Ascending aorta (tissue), 2 donors: ENCODE measurements at regions not wholly inside any gene's neighbourhood (a gene's known extent, or its start where the extent isn't known, plus 50 kb on each side); places are given as distances from the start of the nearest gene placed in this dataset.
"Not testable (repeated sequence)": the region's sequence is repeated elsewhere in the genome, so short reads cannot be mapped to it uniquely, and the experiment has no call there.

Source experiments
- DNase-seq, 2 donors: peaks; one replicate each; pipeline ENCODE4 v3.0.0-alpha.2; 2019; ENCODE audit warnings: low spot score in 2 of 2
- H3K27ac ChIP-seq, 2 donors: fragments of 200-600 bp; sonication (generic); one replicate each; pipeline ENCODE4 v1.5.1; 2016 to 2017; ENCODE audit warnings: mild to moderate bottlenecking in 1 of 2
- H3K27me3 ChIP-seq: fragments of 200-600 bp; sonication (generic); one replicate; pipeline ENCODE4 v1.5.1; 2017
- H3K36me3 ChIP-seq, 2 donors: fragments of 200-600 bp; sonication (generic); one replicate each; pipeline ENCODE4 v1.5.1; 2016
- H3K4me1 ChIP-seq, 2 donors: fragments of 200-600 bp; sonication (generic); one replicate each; pipeline ENCODE4 v1.5.1; 2016 to 2017; ENCODE audit warnings: mild to moderate bottlenecking in 1 of 2
- H3K4me3 ChIP-seq, 2 donors: fragments of 200-600 bp; sonication (generic); one replicate each; pipeline ENCODE4 v1.5.1; 2016 to 2017; ENCODE audit warnings: mild to moderate bottlenecking in 1 of 2
- H3K9me3 ChIP-seq, 2 donors: fragments of 200-600 bp; sonication (generic); one replicate each; pipeline ENCODE4 v1.5.1; 2016
- CTCF ChIP-seq, 3 experiments: fragments of 200-600 bp in 2 of 3; fragments of 450-650 bp in 1 of 3; sonication (generic) in 2 of 3; IDR thresholded peaks; one replicate each; pipeline ENCODE4 v1.5.1; 2016 to 2019; ENCODE audit warnings: antibody characterized with exemption in 3 of 3, mild to moderate bottlenecking in 1 of 3, moderate library complexity in 1 of 3
- intact Hi-C: fragments of 100-400 bp; cut with DNase I; formaldehyde crosslinking; loops from one replicate; pipeline ENCODE4 v1.15.1; 2023

GRCh38 chr18:60070631-60071030 lies 170.8 kb downstream of the PMAIP1 start:
- no peak for TF ChIP-seq CTCF (IDR thresholded peaks at IDR 0.05)
- Histone ChIP-seq H3K27ac (no peak overlapping the region), H3K36me3 (no peaks in the 10 kb centered on the region), H3K4me3 (no peak overlapping the region), H3K9me3 (no peaks in the 10 kb centered on the region), H3K4me1 (no peaks in the 10 kb centered on the region), H3K27me3 (no peaks in the 10 kb centered on the region)
- intact Hi-C loops: no loop called here
- no peak for DNase-seq

DNA sequence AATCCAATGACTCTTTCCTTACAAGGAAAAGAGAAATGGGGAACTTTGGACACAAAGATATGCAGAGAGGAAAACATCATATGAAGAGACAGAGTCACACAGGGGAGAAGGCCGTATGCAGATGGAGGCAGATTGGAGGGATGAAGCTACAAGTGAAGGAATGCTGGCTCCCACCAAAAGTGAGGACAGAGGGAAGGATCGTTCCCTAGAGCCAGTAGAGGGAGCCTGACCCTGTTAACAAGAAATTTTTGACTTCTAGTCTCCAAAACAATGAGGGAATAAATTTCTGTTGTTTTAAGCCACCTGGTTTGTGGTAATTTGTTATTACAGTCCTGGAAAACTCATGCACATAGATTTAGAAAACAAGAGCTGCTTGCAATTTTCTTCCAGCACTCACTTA lies 169.3 kb downstream of the PMAIP1 start:
- TF ChIP-seq CTCF (IDR thresholded peaks at IDR 0.05): no peak
- H3K36me3 ChIP-seq: no peaks in the 10 kb centered on the region
- H3K4me1 ChIP-seq: no peaks in the 10 kb centered on the region
- no peaks in the 10 kb centered on the region for H3K27me3 ChIP-seq
- DNase-seq: no peak
- H3K27ac ChIP-seq: no peak overlapping the region
- no peaks in the 10 kb centered on the region for H3K9me3 ChIP-seq
- no peak overlapping the region for H3K4me3 ChIP-seq
- intact Hi-C loops: loop anchor here (1.0 kb wide), 1 partner anchor 11 kb away; no protein-coding TSS in a partner anchor

- no peak for DNase-seq
- no peaks in the 10 kb centered on the region for H3K27me3 ChIP-seq
- H3K9me3 ChIP-seq: no peaks in the 10 kb centered on the region
- no peaks in the 10 kb centered on the region for H3K4me1 ChIP-seq
- no peak overlapping the region for H3K4me3 ChIP-seq
- H3K36me3 ChIP-seq: no peaks in the 10 kb centered on the region
- TF ChIP-seq CTCF (IDR thresholded peaks at IDR 0.05): no peak
- intact Hi-C loops: no loop called here
- H3K27ac ChIP-seq: no peak overlapping the region
Observed at GRCh38 chr18:60067426-60068210, 167.8 kb downstream of the PMAIP1 start.

DNA sequence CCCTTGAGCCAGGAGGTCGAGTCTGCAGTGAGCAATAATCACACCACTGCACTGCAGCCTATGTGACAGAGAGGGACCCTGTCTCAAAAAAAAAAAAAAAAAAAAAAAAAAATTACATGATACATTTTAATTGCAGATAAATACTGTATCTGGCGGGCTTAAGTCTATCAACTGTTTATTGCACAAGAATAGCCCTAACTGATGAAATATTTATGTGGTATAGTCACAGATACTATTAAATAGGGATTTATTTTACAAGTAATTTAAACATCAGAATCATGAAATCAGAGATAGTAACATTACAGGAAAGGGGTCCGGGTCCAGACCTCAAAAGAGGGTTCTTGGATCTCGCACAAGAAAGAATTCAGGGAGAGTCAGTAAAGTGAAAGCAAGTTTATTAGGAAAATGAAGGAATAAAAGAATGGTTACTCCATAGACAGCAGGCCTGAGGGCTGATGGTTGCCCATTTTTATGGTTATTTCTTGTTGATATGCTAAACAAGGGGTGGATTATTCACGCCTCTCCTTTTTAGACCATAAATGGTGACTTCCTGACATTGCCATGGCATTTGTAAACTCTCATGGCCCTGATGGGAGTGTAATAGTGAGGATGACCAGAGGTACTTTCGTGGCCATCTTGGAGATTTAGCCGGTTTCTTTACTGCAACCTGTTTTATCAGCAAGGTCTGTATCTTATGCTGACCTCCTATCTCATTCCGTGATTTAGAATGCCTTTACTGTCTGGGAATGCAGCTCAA lies 166.6 kb downstream of the PMAIP1 start:
- TF ChIP-seq CTCF (IDR thresholded peaks at IDR 0.05): no peak
- Histone ChIP-seq H3K27ac (no peak overlapping the region), H3K4me3 (no peak overlapping the region), H3K36me3 (no peaks in the 10 kb centered on the region), H3K27me3 (no peaks in the 10 kb centered on the region), H3K4me1 (no peaks in the 10 kb centered on the region), H3K9me3 (no peaks in the 10 kb centered on the region)
- intact Hi-C loops: no loop called here
- DNase-seq: no peak

- H3K27ac ChIP-seq: no peak overlapping the region
Observed at GRCh38 chr18:60064271-60064670, 164.5 kb downstream of the PMAIP1 start.

GRCh38 chr18:60062831-60063230 lies 163.0 kb downstream of the PMAIP1 start:
- H3K4me3 ChIP-seq, H3K27ac ChIP-seq, H3K36me3 ChIP-seq, H3K4me1 ChIP-seq, DNase-seq, H3K9me3 ChIP-seq, H3K27me3 ChIP-seq, intact Hi-C loops: not testable (repeated sequence)

More at GRCh38 chr18:60064271-60064670, 164.5 kb downstream of the PMAIP1 start:
- Histone ChIP-seq H3K9me3 (no peaks in the 10 kb centered on the region), H3K4me1 (no peaks in the 10 kb centered on the region), H3K4me3 (no peak overlapping the region), H3K27me3 (no peaks in the 10 kb centered on the region), H3K36me3 (no peaks in the 10 kb centered on the region)
- no peak for DNase-seq
- no peak for TF ChIP-seq CTCF (IDR thresholded peaks at IDR 0.05)
- intact Hi-C loops: no loop called here
